Stimulated activated naive CD8-positive, alpha-beta T cell treated with anti-CD3 and anti-CD28 coated beads, Interleukin-15, amount 100 ng/mL, for 72 hours (primary cell): ENCODE measurements at regions not wholly inside any gene's neighbourhood (a gene's known extent, or its start where the extent isn't known, plus 50 kb on each side); places are given as distances from the start of the nearest gene placed in this dataset.

Source experiments
- ATAC-seq: fragments of 150-1000 bp; cut with Tn5 transposase; 2 replicates; pipeline ENCODE4 v1.10.0; 2021; ENCODE audit warnings: mild to moderate bottlenecking, moderate library complexity
- DNase-seq, 2 donors: peaks; one replicate each; pipeline ENCODE4 v3.0.0; 2021 to 2022
- H3K27ac Mint-ChIP-seq, 2 donors: one replicate each; pipeline ENCODE4 v1.8.0; 2022; ENCODE audit warnings: mild to moderate bottlenecking in 2 of 2, mixed read lengths in 2 of 2, moderate library complexity in 2 of 2
- H3K27me3 Mint-ChIP-seq: one replicate; pipeline ENCODE4 v1.8.0; 2022; ENCODE audit warnings: mixed read lengths
- H3K4me1 Mint-ChIP-seq: one replicate; pipeline ENCODE4 v1.8.0; 2022; ENCODE audit warnings: mild to moderate bottlenecking, mixed read lengths
- H3K4me3 Mint-ChIP-seq, 2 donors: one replicate each; pipeline ENCODE4 v1.8.0; 2022; ENCODE audit warnings: mild to moderate bottlenecking in 2 of 2, mixed read lengths in 2 of 2, moderate library complexity in 1 of 2
- H3K9me3 Mint-ChIP-seq, 2 donors: one replicate each; pipeline ENCODE4 v1.8.0; 2022; ENCODE audit warnings: mixed read lengths in 2 of 2

DNA sequence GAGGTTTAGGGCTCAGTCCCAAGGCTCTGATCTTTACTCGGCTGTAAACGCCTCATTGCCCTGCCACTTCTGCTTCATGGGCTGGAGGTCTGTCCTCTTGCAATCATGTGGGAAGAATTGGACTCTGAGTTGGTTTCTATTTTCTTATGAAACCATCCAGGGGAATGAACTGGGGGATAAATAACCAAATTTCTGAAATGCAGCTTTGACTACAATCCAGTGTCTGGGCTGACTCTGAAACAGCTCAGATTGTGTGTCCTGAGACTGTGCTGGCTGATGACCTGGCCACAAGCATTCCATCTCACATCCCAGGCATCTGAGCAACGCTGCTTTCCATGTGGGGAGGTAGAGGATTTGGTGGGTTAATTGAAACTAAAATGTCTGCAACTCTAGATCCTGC lies 71.0 kb upstream of the GALNT15 start:
- Mint-ChIP-seq H3K4me1 (no peaks in the 10 kb centered on the region), H3K27me3 (peaks cover 10% of the 10 kb centered on the region), H3K9me3 (peaks cover 0 to 23% of the 10 kb centered on the region in 2 donors), H3K4me3 (no peak overlapping the region), H3K27ac (no peak overlapping the region)
- ATAC-seq (no peak), DNase-seq (no peak)

DNA sequence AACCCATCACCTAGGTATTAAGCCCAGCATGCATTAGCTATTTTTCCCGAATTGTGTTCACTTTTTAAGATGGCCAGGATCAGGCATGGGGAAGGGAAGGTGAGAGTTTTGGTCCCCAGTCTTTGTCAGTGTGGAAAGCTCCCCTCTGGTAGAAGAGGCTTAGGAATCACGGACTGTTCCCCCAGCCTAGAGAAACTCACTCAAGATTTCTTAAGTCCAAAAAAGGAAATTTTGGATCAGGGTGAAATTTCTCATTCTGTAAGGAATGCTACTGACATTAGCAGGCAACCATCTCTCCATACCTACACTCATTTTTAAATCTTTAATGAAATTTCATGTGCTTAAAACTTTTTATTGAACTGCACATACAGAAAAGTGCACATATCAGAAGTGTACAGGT lies 70.3 kb upstream of the GALNT15 start:
- H3K27me3 Mint-ChIP-seq = peaks cover 10% of the 10 kb centered on the region
- H3K4me1 Mint-ChIP-seq = no peaks in the 10 kb centered on the region
- no peak for ATAC-seq
- no peak overlapping the region for H3K27ac Mint-ChIP-seq
- DNase-seq = no peak
- peaks cover 0 to 23% of the 10 kb centered on the region in 2 donors for H3K9me3 Mint-ChIP-seq
- H3K4me3 Mint-ChIP-seq = no peak overlapping the region

- DNase-seq = no peak
- ATAC-seq = no peak
- H3K27ac Mint-ChIP-seq = no peak overlapping the region
- H3K4me1 Mint-ChIP-seq = no peaks in the 10 kb centered on the region
- peaks cover 0 to 23% of the 10 kb centered on the region in 2 donors for H3K9me3 Mint-ChIP-seq
- peaks cover 10% of the 10 kb centered on the region for H3K27me3 Mint-ChIP-seq
- H3K4me3 Mint-ChIP-seq = no peak overlapping the region
Observed at GRCh38 chr3:16106050-16106449, 68.4 kb upstream of the GALNT15 start.

DNA sequence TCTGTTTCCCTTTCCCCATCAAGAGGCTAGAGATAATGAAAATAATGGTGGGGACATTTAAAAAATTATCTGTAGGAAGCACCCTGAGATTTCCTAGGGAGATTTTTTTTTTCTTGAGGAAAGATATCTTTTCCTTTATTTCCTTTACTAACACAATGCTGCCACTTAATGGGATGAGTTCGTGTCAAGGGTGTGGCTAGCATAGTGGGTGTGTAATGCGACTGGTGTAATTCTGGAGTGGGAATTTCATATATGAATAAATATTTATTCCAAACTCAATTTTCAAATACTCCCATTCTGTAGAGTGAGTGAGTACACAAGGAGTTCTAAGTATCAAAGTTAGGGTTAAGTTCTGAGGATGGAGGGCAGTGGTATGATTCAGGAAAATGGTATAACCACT lies 66.1 kb upstream of the GALNT15 start:
- Mint-ChIP-seq H3K4me1 (no peaks in the 10 kb centered on the region), H3K27ac (no peak overlapping the region), H3K4me3 (no peak overlapping the region), H3K9me3 (peaks cover 9 to 21% of the 10 kb centered on the region in 2 donors), H3K27me3 (no peaks in the 10 kb centered on the region)
- DNase-seq (no peak), ATAC-seq (no peak)

- DNase-seq (no peak), ATAC-seq (no peak)
- Mint-ChIP-seq H3K4me1 (no peaks in the 10 kb centered on the region), H3K27me3 (no peaks in the 10 kb centered on the region), H3K9me3 (peaks cover 9 to 21% of the 10 kb centered on the region in 2 donors), H3K27ac (no peak overlapping the region), H3K4me3 (no peak overlapping the region)
Observed at GRCh38 chr3:16109929-16110328, 64.6 kb upstream of the GALNT15 start.

DNA sequence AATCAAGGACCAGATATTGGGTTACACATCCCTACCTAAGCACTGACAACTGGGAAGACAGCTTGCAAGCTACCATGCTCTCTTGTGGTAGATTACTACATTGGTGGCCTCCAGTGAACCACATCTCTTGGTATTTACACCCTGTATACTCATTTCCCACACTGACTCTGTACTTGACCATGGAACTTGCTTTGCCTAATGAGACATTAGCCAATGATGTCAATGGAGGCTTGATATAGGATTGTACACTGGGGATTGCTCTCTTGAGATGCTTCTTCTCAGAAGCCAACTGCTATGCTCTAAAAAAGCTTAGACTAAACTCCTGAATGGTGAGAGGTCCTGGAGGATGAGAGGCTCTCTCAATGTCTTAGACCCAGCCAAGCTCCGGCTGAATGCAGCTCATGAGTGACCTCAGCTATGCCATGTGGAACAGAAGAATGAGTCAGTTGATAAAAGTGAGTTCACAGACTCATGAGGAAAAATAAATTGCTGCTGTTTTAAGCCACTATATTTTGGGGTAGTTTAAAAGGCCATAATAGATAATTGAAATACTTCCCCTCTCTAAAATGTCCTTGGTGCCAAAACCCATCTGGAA lies 61.5 kb upstream of the GALNT15 start:
- Mint-ChIP-seq H3K4me1 (no peaks in the 10 kb centered on the region), H3K4me3 (no peak overlapping the region), H3K27me3 (no peaks in the 10 kb centered on the region), H3K27ac (no peak overlapping the region), H3K9me3 (peaks cover 5 to 9% of the 10 kb centered on the region in 2 donors)
- ATAC-seq (peak; percentile 31), DNase-seq (no peak)

- no peaks in the 10 kb centered on the region for H3K27me3 Mint-ChIP-seq
- peaks cover 5 to 9% of the 10 kb centered on the region in 2 donors for H3K9me3 Mint-ChIP-seq
- H3K4me3 Mint-ChIP-seq = no peak overlapping the region
- H3K27ac Mint-ChIP-seq = no peak overlapping the region
- DNase-seq = no peak
- no peaks in the 10 kb centered on the region for H3K4me1 Mint-ChIP-seq
- no peak for ATAC-seq
Observed at GRCh38 chr3:16113704-16114103, 60.8 kb upstream of the GALNT15 start.

GRCh38 chr3:16114429-16114828 lies 60.1 kb upstream of the GALNT15 start:
- Mint-ChIP-seq H3K4me3 (no peak overlapping the region), H3K27me3 (no peaks in the 10 kb centered on the region), H3K4me1 (no peaks in the 10 kb centered on the region), H3K9me3 (peaks cover 5 to 9% of the 10 kb centered on the region in 2 donors), H3K27ac (no peak overlapping the region)
- ATAC-seq (no peak), DNase-seq (no peak)

DNA sequence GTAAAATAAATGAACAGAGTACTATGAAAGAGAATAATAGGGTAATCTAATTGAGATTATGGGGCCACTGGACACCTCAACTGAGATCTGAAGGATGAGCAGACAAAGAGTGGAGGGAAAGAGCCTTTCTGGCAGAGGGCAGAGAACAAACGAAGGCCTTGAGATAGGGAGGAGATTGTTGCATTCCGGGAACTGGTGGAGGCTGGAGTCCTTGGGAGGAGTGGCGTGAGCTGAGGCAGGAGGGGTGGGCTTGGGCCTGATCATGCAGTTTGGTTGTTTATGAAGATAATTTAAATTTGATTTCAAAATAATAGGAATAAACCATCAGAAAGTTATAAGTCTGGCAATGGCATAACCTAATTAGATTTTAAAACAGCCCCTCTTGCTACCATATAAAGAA lies 59.5 kb upstream of the GALNT15 start:
- Mint-ChIP-seq H3K27me3 (no peaks in the 10 kb centered on the region), H3K9me3 (peaks cover 5 to 9% of the 10 kb centered on the region in 2 donors), H3K27ac (no peak overlapping the region), H3K4me1 (no peaks in the 10 kb centered on the region), H3K4me3 (no peak overlapping the region)
- DNase-seq = no peak
- no peak for ATAC-seq

GRCh38 chr3:16118396-16118795 lies 56.1 kb upstream of the GALNT15 start:
- ATAC-seq (no peak), DNase-seq (no peak)
- peak overlapping the region in 1 of 2 donors; percentile 65 for H3K27ac Mint-ChIP-seq
- H3K27me3 Mint-ChIP-seq = no peaks in the 10 kb centered on the region
- H3K4me3 Mint-ChIP-seq = no peak overlapping the region
- H3K4me1 Mint-ChIP-seq = no peaks in the 10 kb centered on the region
- no peaks in the 10 kb centered on the region for H3K9me3 Mint-ChIP-seq

DNA sequence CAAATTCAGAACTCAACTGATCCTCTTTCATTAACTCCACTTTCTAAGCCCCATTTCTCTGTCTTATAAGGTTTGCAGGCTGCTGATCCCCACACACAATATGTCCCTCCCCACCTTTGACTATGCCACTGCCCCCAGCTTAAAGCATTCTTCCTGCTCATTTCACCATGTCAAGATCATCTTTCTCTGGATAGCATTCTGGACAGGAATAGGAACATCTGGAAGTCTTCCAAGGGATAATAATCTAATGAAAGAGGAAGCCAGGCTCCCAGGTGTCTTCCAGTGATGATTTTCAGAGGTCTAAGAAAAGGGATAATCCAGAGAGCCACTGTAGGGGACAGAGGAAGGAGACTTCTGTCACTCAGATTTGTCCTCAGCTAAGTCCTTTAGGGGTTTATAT lies 54.6 kb upstream of the GALNT15 start:
- no peak overlapping the region for H3K27ac Mint-ChIP-seq
- no peak for DNase-seq
- H3K4me3 Mint-ChIP-seq = no peak overlapping the region
- no peaks in the 10 kb centered on the region for H3K9me3 Mint-ChIP-seq
- no peaks in the 10 kb centered on the region for H3K4me1 Mint-ChIP-seq
- no peaks in the 10 kb centered on the region for H3K27me3 Mint-ChIP-seq
- no peak for ATAC-seq

DNA sequence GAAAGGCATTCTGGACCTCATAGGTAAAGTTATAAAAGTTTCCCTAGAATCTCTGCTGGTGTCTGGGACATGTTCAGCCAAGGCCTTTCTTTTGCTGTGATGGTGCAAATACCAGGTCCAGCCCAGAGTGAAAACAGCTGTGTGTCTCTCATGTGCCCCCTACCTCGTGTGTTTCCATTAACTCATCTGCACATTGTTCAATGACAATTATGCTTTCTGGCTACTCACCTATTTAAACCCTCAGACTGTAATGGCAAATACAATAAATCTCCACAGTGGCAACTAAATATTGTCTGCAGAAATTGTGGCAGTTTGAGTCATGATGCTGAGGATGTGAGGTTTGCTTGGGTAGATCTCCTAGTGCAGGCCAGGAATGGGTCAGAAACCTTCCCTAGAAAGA lies 53.1 kb upstream of the GALNT15 start:
- DNase-seq (no peak), ATAC-seq (no peak)
- no peak overlapping the region for H3K4me3 Mint-ChIP-seq
- H3K4me1 Mint-ChIP-seq = no peaks in the 10 kb centered on the region
- H3K27ac Mint-ChIP-seq = no peak overlapping the region
- H3K27me3 Mint-ChIP-seq = no peaks in the 10 kb centered on the region
- H3K9me3 Mint-ChIP-seq = no peaks in the 10 kb centered on the region

- DNase-seq = no peak
- H3K27me3 Mint-ChIP-seq = no peaks in the 10 kb centered on the region
- no peaks in the 10 kb centered on the region for H3K9me3 Mint-ChIP-seq
- H3K4me1 Mint-ChIP-seq = no peaks in the 10 kb centered on the region
- ATAC-seq = no peak
- no peak overlapping the region for H3K4me3 Mint-ChIP-seq
- no peak overlapping the region for H3K27ac Mint-ChIP-seq
Observed at GRCh38 chr3:16122155-16122554, 52.3 kb upstream of the GALNT15 start.

- no peak for DNase-seq
- Mint-ChIP-seq H3K27ac (no peak overlapping the region), H3K4me1 (no peaks in the 10 kb centered on the region), H3K27me3 (no peaks in the 10 kb centered on the region), H3K9me3 (no peaks in the 10 kb centered on the region), H3K4me3 (no peak overlapping the region)
- ATAC-seq = no peak
Observed at GRCh38 chr3:16122661-16123060, 51.8 kb upstream of the GALNT15 start.

GRCh38 chr3:16124636-16125035 lies 49.8 kb upstream of the GALNT15 start:
- H3K4me1 Mint-ChIP-seq = no peaks in the 10 kb centered on the region
- ATAC-seq = no peak
- DNase-seq = no peak
- no peak overlapping the region for H3K27ac Mint-ChIP-seq
- no peaks in the 10 kb centered on the region for H3K27me3 Mint-ChIP-seq
- H3K4me3 Mint-ChIP-seq = no peak overlapping the region
- H3K9me3 Mint-ChIP-seq = no peaks in the 10 kb centered on the region
